Stimulated activated memory B cell treated with anti-CD40 and anti-IgM and Interleukin-4, amounts not matched to agents 10 μg/mL and 1 μg/mL and 100 μg/mL, for 72 hours (primary cell): ENCODE measurements at regions not wholly inside any gene's neighbourhood (a gene's known extent, or its start where the extent isn't known, plus 50 kb on each side); places are given as distances from the start of the nearest gene placed in this dataset.

Experiments
- ATAC-seq: fragments of 150-1000 bp; cut with Tn5 transposase; 2 replicates; pipeline ENCODE4 v1.10.0; 2021
- H3K27ac Mint-ChIP-seq: one replicate; pipeline ENCODE4 v1.8.0; 2022; ENCODE audit warnings: mild to moderate bottlenecking, mixed read lengths
- H3K27me3 Mint-ChIP-seq: one replicate; pipeline ENCODE4 v1.8.0; 2022; ENCODE audit warnings: mixed read lengths
- H3K36me3 Mint-ChIP-seq: one replicate; pipeline ENCODE4 v1.8.0; 2022; ENCODE audit warnings: mixed read lengths
- H3K4me1 Mint-ChIP-seq: one replicate; pipeline ENCODE4 v1.8.0; 2022; ENCODE audit warnings: mixed read lengths
- H3K4me3 Mint-ChIP-seq: one replicate; pipeline ENCODE4 v1.8.0; 2022; ENCODE audit warnings: mild to moderate bottlenecking, moderate library complexity, mixed read lengths
- H3K9me3 Mint-ChIP-seq: one replicate; pipeline ENCODE4 v1.8.0; 2022; ENCODE audit warnings: mixed read lengths

DNA sequence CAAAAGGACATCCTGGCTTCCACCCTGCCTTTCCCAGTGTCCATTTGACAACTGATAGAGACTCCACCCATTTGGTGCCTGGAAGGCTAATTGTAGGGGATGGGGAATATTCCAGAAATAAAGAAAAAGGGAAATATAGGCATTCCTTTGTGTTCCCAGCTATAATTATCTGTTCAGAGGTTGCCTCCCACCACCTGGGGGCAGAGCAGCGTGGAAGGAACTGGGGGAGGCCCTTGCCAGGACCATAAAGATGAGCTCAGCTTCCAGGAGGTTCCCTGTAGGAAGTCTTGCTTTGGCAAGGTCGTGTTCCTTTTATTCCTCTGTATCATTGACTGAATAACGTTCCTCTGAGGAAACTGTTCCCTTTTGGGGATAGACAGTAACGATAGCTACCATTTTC lies 214.7 kb downstream of the TFAP2C start:
- H3K4me3 Mint-ChIP-seq = no peak overlapping the region
- H3K27me3 Mint-ChIP-seq = no peaks in the 10 kb centered on the region
- peaks cover 5% of the 10 kb centered on the region for H3K9me3 Mint-ChIP-seq
- no peaks in the 10 kb centered on the region for H3K36me3 Mint-ChIP-seq
- H3K4me1 Mint-ChIP-seq = no peaks in the 10 kb centered on the region
- H3K27ac Mint-ChIP-seq = no peak overlapping the region
- ATAC-seq = no peak

DNA sequence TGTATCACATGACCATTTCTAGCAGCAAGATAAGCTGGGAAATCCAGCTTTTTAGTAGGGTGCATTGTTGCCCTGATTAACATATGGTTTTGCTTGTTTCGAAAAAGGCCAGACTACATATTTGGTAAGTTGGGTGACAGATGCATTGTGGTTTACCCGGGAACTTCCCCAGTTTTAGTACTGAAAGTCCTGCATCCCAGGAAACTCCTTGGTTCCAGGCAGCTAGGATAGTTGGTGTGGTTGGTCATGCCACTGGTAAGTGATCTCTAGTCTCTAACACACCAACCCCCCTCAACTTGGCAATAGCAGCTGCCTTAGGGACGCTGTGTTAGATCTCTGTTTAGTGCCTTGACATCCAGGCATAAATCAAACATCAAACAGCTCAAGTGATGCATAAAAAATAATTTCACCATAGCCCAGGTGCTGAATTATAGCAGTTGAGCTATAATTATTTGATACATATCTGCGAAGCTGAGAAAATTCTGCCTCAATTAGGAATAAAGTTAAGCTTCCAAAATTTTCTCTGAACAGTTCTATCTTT lies 216.5 kb downstream of the TFAP2C start:
- Mint-ChIP-seq H3K36me3 (no peaks in the 10 kb centered on the region), H3K27me3 (no peaks in the 10 kb centered on the region), H3K4me3 (no peak overlapping the region)

DNA sequence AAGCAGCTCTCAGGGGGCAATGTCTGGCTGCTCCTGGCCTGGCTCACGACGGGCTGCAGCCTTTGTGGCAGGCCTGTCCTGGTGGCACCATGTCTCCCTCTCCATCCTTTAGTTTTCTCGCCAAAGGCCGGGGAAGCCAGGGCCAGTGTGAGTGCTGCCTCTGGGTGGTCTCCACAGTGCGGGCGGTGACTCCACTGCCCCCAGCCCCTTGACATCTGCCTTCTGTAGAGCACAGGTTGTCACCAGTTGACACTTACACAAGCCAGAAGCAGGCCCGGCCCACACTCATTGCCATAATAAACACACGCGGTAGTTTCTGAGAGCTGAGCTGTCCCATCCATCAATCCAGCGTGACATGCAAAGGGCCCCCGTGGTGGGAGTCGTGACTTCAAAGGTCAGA lies 219.5 kb downstream of the TFAP2C start:
- H3K4me3 Mint-ChIP-seq = no peak overlapping the region
- ATAC-seq = no peak

More for the DNA sequence above, 216.5 kb downstream of the TFAP2C start:
- H3K9me3 Mint-ChIP-seq = no peaks in the 10 kb centered on the region
- ATAC-seq = no peak
- no peak overlapping the region for H3K27ac Mint-ChIP-seq
- H3K4me1 Mint-ChIP-seq = no peaks in the 10 kb centered on the region

DNA sequence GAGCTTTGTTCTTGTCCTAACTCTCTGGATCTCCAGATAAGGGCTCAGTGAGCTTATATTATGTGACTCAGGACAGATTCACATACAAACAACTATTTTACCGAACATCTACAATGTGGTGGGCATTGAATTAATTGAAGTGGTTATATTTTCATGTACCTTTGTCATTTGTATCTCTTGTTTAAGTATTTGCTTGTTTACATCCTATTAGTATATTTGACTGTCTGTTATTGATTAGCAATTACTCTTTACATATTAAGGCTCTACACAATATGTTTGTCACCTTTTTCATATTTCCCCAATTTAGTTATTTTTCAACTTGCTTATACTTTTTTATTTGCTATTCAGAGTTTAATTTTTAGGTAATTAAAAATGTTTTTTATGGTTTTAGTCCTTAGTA lies 222.4 kb downstream of the TFAP2C start:
- peaks cover 3% of the 10 kb centered on the region for H3K9me3 Mint-ChIP-seq
- ATAC-seq = no peak
- H3K4me3 Mint-ChIP-seq = no peak overlapping the region
- H3K4me1 Mint-ChIP-seq = no peaks in the 10 kb centered on the region
- no peak overlapping the region for H3K27ac Mint-ChIP-seq
- no peaks in the 10 kb centered on the region for H3K36me3 Mint-ChIP-seq
- H3K27me3 Mint-ChIP-seq = no peaks in the 10 kb centered on the region

More for the DNA sequence above, 219.5 kb downstream of the TFAP2C start:
- H3K36me3 Mint-ChIP-seq = no peaks in the 10 kb centered on the region
- H3K9me3 Mint-ChIP-seq = no peaks in the 10 kb centered on the region
- no peaks in the 10 kb centered on the region for H3K4me1 Mint-ChIP-seq
- H3K27me3 Mint-ChIP-seq = no peaks in the 10 kb centered on the region
- no peak overlapping the region for H3K27ac Mint-ChIP-seq

DNA sequence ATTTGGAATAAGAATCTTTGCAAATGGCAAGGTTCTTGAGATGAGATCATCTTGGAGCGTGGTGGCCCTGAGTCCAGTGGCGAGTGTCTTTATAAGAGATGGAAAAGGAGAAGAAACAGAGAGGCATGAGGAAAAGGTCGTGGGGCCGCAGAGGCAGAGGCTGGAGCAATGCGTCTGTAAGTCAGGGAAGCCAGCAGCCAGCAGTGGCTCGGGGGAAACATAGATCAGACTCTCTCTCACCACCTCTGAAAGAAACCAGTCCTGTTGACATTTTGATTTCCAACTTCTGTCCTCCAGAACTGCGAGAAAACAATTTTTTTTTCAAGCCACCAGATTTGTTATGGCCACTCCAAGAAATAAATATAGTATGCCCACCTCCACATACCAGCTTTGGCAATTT lies 226.6 kb downstream of the TFAP2C start:
- Mint-ChIP-seq H3K27me3 (peaks cover 12% of the 10 kb centered on the region), H3K4me3 (no peak overlapping the region)

DNA sequence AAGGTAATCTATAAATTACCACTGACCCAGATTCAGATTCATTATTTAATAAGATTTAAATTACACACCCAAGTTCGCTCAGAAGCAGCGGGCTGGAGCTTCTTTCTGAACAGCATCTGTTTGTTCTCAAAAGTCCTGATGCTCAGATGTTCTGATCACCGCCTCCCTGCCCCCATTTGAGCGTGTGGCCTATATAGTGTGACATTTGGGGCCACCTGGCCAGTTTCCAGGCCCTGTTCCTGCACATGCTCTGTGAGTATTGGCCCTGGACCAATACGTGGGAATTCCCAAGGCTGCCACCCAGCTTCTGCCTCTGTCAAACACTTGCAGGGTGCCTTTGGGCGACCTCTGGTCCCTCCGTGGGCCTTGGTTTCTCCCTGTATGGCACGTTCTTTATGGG lies 228.8 kb downstream of the TFAP2C start:
- ATAC-seq = no peak
- H3K4me3 Mint-ChIP-seq = no peak overlapping the region
- H3K27ac Mint-ChIP-seq = no peak overlapping the region
- H3K4me1 Mint-ChIP-seq = no peaks in the 10 kb centered on the region
- peaks cover 3% of the 10 kb centered on the region for H3K9me3 Mint-ChIP-seq
- H3K27me3 Mint-ChIP-seq = peaks cover 23% of the 10 kb centered on the region
- no peaks in the 10 kb centered on the region for H3K36me3 Mint-ChIP-seq

More for the DNA sequence above, 226.6 kb downstream of the TFAP2C start:
- ATAC-seq = no peak
- H3K4me1 Mint-ChIP-seq = no peaks in the 10 kb centered on the region
- H3K27ac Mint-ChIP-seq = no peak overlapping the region
- H3K36me3 Mint-ChIP-seq = no peaks in the 10 kb centered on the region
- peaks cover 3% of the 10 kb centered on the region for H3K9me3 Mint-ChIP-seq

DNA sequence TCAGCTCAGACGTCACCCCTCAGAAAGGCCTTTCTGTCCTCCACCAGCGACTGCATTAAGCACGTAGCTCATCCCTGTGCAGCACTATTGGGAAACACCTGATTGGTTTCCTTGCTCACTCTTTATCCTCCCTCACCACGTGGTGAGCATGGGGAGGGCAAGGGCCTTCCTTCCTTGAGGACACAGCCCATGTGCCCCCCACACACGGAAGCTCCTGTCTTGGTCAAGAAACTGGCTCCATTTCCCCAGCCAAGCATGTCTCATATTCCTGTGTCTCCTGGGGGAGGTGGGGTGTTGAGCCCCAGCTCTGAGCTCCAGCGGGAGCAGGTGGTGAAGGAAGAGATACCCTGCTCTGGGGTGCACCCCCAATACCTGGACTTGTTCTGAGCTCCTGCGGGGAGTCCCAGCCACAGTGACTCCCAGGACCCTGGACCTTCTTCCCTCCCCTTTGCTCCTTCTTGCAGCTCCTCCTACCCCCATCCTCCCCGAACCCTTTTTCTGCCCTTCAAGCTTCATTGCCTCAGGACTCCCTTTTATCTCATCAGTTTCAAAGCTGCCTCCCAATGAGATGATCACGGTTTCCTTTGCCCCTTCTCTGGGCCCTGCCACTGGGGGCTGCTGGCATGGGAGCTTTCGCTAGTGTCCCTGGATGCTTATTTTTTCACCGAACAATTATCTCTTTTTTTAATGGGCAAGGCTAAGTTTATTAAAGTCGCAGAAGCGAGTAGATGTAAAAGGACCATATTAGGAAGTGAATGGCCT lies 230.1 kb downstream of the TFAP2C start:
- no peak overlapping the region for H3K27ac Mint-ChIP-seq
- ATAC-seq = peak; percentile 41
- no peaks in the 10 kb centered on the region for H3K4me1 Mint-ChIP-seq
- H3K27me3 Mint-ChIP-seq = peaks cover 27% of the 10 kb centered on the region
- no peaks in the 10 kb centered on the region for H3K36me3 Mint-ChIP-seq
- H3K9me3 Mint-ChIP-seq = peaks cover 3% of the 10 kb centered on the region
- no peak overlapping the region for H3K4me3 Mint-ChIP-seq

DNA sequence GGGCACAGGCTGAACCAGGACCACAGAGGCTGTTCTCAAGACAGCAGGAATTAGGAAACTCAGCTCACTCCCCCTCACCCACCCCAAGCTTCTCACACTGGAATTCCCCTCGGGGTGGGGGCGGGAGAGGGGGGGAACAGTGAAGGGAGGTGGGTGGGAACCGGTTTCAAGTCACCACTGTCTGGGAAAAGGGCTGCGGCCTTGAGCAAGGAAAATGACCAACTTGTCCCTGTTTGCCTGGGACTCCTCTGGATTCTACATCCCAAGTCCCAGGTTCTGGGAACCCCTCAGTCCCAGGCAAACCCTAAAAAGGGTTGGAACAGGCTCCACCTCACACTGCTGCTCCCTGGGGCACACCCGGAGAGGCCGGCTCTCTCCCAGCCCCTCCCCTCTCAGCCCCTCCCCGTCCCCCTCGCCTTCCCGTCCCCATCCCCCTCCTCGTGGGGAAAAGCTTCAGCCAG lies 230.7 kb downstream of the TFAP2C start:
- no peaks in the 10 kb centered on the region for H3K4me1 Mint-ChIP-seq
- H3K36me3 Mint-ChIP-seq = no peaks in the 10 kb centered on the region
- ATAC-seq = no peak
- no peak overlapping the region for H3K4me3 Mint-ChIP-seq
- no peak overlapping the region for H3K27ac Mint-ChIP-seq
- peaks cover 27% of the 10 kb centered on the region for H3K27me3 Mint-ChIP-seq
- H3K9me3 Mint-ChIP-seq = peaks cover 3% of the 10 kb centered on the region

DNA sequence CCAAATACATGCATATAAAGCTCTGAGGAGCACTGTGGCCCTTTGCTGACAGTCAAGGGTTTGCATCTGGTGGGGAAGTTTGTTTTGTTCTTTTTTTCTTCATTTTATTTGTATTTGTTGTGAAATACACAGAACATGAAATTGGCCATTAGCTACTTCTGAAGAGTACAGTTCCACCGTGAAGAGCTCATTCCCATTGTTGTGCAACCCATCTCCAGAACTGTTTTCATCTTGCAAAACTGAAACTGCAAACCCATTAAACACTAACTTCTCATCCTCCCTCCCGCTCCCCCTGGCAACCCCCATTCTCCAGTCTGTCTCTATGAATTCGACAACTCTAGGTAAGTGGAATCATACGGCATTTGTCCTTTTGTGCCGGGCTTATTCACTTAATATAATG lies 231.3 kb downstream of the TFAP2C start:
- H3K36me3 Mint-ChIP-seq = no peaks in the 10 kb centered on the region
- ATAC-seq = no peak
- H3K27me3 Mint-ChIP-seq = peaks cover 27% of the 10 kb centered on the region
- H3K9me3 Mint-ChIP-seq = peaks cover 3% of the 10 kb centered on the region
- no peak overlapping the region for H3K27ac Mint-ChIP-seq
- H3K4me1 Mint-ChIP-seq = no peaks in the 10 kb centered on the region
- no peak overlapping the region for H3K4me3 Mint-ChIP-seq

DNA sequence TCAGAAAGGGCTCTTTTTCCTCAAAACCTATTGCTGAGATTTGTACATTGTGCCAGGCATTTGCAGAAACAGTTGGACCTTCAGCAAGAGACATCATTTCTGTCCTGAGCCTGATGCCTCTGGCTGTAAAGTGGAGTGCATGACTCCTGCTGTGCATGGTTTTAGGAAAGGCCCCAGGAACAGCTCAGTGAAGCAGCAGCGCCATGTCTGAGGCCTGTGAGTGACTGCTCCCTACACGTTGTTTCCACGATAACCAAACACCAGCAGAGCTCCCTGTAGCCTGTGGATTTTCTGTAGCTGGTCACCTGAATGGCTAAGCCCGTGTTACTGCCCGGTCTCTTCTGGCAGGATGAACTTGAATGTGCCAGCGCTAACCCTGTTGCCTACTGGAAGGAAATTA lies 232.5 kb downstream of the TFAP2C start:
- no peak for ATAC-seq
- Mint-ChIP-seq H3K9me3 (no peaks in the 10 kb centered on the region), H3K27ac (no peak overlapping the region), H3K4me1 (no peaks in the 10 kb centered on the region), H3K4me3 (no peak overlapping the region), H3K27me3 (peaks cover 27% of the 10 kb centered on the region), H3K36me3 (no peaks in the 10 kb centered on the region)

DNA sequence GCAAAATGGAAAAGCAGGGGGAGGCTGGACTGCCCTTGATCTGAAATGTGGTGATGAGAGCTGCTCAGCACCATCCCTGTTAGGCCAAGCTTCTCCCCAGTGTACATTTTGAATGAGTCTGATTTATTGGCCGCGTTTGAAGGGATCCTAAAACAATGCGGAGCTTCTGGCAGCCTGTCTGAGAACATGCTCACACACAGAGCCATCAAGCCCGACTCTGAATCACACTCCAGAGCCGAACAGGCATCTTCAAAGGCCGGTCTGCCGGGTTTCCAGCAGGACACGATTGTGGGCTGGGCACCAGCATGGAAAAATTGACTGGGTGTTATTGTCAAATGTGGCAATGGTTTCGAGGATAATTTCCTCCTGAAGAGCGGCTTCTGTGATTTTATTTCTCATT lies 235.9 kb downstream of the TFAP2C start:
- H3K4me1 Mint-ChIP-seq = no peaks in the 10 kb centered on the region
- peaks cover 15% of the 10 kb centered on the region for H3K27me3 Mint-ChIP-seq
- no peak for ATAC-seq
- H3K27ac Mint-ChIP-seq = no peak overlapping the region
- no peak overlapping the region for H3K4me3 Mint-ChIP-seq
- H3K36me3 Mint-ChIP-seq = no peaks in the 10 kb centered on the region
- peaks cover 3% of the 10 kb centered on the region for H3K9me3 Mint-ChIP-seq

DNA sequence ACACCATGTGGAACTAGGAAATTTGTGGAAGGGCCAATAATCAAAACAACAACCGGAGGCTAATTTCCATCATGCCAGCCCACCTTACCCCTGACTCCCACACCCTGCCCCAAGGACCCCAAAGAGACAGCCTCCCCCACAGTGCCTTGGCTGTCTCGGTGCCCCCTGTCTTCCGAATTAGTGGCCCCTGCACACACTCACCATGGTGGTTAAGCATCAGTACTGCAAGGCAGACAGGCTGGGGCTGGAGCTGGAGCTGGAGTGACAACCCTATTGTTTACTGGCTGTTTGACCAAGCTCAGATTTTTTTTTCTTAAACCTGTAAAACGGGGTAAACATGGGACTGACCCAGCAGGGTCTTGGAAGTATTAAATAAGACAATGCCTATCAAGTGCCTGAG lies 238.0 kb downstream of the TFAP2C start:
- no peak overlapping the region for H3K27ac Mint-ChIP-seq
- peaks cover 13% of the 10 kb centered on the region for H3K27me3 Mint-ChIP-seq
- ATAC-seq = no peak
- H3K36me3 Mint-ChIP-seq = no peaks in the 10 kb centered on the region
- H3K9me3 Mint-ChIP-seq = peaks cover 3% of the 10 kb centered on the region
- H3K4me3 Mint-ChIP-seq = no peak overlapping the region
- H3K4me1 Mint-ChIP-seq = no peaks in the 10 kb centered on the region

DNA sequence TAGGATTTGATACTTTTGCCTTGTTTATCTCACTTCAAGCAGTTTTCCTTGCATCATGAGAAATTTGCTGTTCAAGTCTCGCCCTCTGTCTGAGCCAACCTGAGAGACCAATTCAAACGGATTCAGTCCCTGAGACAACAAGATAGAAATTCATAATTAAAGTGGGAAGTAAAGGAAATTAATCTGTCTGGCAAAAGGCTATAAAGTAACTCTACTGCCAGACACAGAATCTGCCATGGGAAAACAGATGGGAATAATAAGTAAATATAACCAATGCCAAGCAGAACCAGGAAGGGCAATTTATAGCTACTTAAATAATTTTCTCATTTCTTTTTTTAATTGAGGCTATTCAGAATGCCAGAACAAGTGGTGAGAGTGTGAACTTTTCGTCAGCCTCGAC lies 239.6 kb downstream of the TFAP2C start:
- Mint-ChIP-seq H3K36me3 (no peaks in the 10 kb centered on the region), H3K27me3 (no peaks in the 10 kb centered on the region), H3K4me3 (no peak overlapping the region), H3K4me1 (no peaks in the 10 kb centered on the region), H3K9me3 (peaks cover 7% of the 10 kb centered on the region), H3K27ac (no peak overlapping the region)
- no peak for ATAC-seq

DNA sequence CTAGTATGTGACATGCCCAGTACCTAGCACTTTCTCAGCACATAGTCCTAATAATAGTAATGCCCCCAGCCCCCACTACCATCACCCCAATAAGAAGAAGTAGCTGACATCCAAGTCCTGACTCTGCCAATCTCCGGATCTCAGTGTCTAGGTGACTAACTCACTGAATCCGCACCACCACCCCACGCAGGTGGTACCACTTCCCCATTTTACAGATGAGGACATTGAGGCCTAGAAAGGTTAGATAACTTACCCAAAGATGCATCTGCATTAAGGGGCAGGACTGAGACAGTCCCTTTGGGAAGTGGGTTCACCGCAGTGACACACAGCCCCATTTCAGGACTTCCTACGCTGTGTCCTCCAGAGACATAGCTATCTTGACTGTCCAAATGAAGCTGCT lies 241.2 kb downstream of the TFAP2C start:
- ATAC-seq = no peak
- H3K4me3 Mint-ChIP-seq = no peak overlapping the region
- H3K27me3 Mint-ChIP-seq = no peaks in the 10 kb centered on the region
- H3K27ac Mint-ChIP-seq = no peak overlapping the region
- H3K36me3 Mint-ChIP-seq = no peaks in the 10 kb centered on the region
- peaks cover 7% of the 10 kb centered on the region for H3K9me3 Mint-ChIP-seq
- no peaks in the 10 kb centered on the region for H3K4me1 Mint-ChIP-seq

DNA sequence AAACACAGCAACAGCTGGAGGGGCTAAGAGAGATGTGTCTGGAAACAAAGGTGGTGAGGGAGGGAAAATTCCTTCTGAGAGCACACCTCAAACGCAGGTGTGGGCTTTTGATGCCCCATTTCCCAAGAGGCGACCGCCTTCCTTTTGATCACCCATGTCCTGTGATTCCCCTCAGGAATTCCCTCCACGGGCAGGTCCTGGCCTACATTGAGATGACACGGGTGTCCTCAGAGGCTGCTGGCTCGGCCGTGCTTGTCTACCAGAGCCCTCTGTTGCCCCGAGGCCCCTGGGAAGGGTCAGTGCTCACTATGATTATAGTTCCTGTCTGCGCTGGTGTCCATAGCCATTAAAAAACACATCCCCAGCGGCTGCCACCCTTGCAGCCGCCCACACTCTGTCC lies 242.6 kb downstream of the TFAP2C start:
- Mint-ChIP-seq H3K4me1 (no peaks in the 10 kb centered on the region), H3K36me3 (no peaks in the 10 kb centered on the region), H3K9me3 (peaks cover 7% of the 10 kb centered on the region), H3K27ac (no peak overlapping the region), H3K4me3 (no peak overlapping the region), H3K27me3 (no peaks in the 10 kb centered on the region)
- no peak for ATAC-seq
